ENCODE measurements at regions not wholly inside any gene's neighbourhood (a gene's known extent, or its start where the extent isn't known, plus 50 kb on each side); places are given as distances from the start of the nearest gene placed in this dataset.
"Not testable (repeated sequence)": the region's sequence is repeated elsewhere in the genome, so short reads cannot be mapped to it uniquely, and the experiment has no call there.

DNA sequence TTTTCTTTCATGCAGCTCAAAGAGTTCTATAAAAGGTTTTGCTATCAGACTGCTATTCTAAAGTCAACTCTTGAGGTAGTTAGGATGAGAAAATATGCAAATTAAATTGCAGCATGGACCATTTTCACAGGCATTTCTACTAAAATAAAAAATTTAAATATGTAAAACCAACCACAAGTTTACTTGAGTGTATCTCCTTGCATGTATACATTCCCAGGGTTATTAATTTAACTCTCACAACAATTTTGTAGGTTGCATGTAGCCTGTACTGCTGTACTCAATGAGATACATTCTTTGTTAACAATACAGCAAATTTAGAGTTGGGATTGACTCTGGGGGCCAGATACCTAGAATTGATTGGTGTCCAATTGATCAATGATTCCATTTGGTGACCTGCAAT, 265.8 kb downstream of the MED10 start:
- DNase-seq (ENCODE audit: low read depth), result no peak

DNA sequence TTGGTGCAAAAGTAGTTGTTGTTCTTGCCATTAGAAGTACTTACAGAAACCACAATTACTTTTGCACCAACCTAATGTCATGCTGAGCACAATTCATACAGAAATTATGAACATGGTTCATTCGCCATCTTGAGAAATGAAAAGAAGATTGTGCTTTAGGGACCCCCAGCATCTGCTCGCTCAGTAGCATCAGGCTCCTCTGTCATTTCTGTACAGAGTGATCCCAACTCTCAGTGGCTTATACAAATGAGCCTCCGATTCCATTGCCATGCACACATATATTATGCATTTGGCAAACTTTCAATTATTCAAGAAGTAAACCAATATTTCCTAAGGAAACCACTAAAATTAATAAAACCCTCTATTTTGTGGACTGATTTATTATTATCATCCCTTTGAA, 266.2 kb downstream of the MED10 start:
- DNase-seq (ENCODE audit: low read depth), result no peak

DNA sequence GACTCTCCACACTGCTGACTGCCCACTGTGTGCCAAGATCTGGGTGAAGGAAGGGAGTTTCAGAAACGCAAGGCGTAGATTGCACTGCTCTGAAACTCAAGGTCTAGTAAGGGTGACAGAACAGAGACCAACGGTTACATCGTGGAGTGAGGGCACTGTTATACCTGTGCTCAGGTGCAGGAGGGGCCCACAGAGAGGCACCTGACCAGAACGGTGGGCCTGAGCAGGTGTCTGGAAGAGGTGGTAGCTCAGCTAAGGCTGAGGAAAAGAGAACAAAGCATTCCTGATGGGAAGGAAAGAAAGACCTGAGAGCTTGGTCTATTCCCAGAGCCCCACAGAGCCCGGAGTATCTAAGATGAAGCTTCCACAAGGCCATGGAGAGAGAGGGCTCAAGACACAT, 267.2 kb downstream of the MED10 start:
- no peak for DNase-seq (ENCODE audit: low read depth)

- DNase-seq (ENCODE audit: low read depth), result no peak
Observed at GRCh38 chr5:6110441-6111005, 267.8 kb downstream of the MED10 start.

DNA sequence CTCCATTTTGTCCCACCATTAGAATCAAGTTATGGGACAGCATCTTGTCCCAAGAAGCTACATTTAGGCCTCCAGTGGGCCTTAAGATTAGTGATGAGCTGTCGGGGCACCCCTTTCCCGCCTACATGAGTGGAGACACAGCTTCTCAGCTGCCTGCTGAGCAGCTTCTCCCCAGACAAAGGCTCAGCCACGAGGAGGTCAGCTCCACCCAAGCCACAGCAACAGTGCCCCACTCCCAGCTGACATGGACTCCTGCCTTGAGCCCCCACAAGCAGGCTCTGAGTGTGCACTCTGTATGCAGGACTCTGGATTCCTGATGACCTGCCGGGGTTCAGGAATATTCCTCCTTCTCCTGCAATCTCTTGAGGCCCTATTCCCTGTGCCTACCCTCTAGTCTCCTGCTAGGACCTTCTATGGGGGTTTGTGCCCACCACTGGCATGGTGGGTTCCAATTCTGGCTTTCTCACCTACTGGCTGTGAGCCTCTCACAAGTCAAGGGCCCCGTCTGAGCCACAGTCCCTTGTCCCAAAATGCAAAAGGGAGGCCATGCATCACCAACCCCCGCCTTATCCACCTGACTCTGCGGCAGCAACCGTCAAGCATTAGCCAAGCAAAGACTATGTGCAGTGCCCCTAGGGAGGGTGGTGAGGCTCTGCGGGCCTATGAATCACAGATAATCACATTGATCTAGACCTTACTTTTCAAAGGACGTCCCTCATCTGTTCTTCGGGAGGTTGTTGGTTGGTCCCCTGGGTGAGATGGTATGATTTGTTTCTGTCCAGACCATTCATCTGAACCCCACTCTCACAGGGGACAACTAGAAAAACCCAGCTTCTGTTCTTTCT, 269.1 kb downstream of the MED10 start:
- DNase-seq (ENCODE audit: low read depth), result no peak

- DNase-seq (ENCODE audit: low read depth), result no peak
Observed at GRCh38 chr5:6108540-6108848, 269.9 kb downstream of the MED10 start.

DNA sequence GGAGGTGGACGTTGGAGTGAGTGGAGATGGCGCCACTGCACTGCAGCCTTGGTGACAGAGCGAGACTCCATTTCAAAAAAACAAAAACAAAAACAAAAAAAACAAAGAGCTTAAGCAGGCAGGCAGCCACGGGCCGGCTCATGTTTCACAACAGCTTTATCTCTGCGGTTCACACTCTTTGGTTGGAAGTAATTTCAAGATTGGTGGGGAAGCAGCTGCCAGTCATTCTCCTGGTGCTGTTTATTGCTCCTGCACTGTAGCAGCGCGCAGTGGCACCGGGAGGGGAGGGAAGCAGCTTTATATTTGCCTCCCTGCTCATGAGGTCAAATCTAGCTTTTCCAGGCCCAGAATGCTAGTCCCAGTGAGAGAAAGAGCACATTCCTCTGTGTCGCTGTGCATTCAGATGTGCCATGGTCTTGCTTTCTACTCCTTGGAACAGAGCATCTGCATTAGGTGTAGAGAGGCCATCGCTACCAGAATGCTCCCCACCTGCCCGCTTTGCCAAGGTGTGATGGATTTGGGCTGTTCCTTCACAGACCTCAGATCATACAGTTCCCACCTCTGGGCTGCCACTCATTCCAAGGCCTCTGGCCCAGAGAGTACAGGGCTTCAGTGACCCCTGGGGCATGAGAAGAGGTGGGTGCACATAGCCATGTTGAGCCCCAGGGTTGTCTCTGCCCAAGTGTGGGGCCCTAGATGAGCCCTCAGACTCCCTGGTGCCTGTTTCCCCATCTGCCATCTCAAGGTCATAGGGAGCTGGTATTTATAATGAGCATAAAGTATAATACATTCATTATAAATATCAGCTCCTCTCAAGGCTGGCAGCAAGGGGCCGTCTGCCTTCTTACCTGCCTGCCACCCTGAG, 270.4 kb downstream of the MED10 start:
- DNase-seq (ENCODE audit: low read depth), result no peak

- no peak for DNase-seq (ENCODE audit: low read depth)
Observed at GRCh38 chr5:6106756-6107155, 271.6 kb downstream of the MED10 start.

- no peak for DNase-seq (ENCODE audit: low read depth)
Observed at GRCh38 chr5:6105320-6105719, 273.0 kb downstream of the MED10 start.

DNA sequence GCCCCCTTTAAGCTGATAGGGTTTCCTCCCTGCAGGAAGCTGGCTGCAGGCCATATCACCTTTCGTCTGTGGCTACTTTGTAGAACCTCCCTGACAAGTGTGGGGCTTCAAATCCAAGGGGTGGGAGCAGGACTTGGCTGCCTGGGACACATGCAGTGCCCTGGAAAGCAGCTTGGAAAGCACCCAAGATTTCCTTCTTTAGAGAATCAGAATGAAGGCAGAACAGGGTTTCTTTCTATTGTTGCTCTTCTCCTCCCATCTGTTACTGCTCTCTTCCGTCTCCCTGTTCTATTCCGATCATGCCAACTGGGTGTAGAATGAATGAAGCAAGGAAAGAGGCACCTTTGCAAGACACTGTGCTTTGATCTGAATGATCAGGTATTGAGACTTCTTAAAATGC, 282.2 kb downstream of the MED10 start:
- no peak for DNase-seq (ENCODE audit: low read depth)

GRCh38 chr5:6094180-6094579, 284.2 kb downstream of the MED10 start:
- not testable (repeated sequence) for DNase-seq (ENCODE audit: low read depth)

DNA sequence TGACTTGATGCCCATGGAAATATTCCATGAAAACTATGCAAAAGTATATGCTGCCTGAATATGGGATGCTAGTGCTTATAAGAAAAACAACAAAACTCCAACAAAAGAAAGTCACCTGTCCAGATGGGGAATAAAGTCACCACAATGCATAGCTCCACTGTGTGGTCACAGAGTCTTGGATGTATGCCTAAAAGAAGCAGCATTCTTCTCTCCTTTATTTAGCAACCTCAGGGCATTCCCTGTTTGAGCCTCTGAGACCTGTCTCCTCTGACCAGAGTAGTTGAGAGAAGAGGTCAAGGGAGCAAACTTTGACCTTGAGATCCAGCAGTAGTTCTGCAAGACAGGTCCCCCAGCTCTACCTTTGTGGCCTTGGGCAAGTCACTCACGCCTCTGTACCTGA, 287.5 kb downstream of the MED10 start:
- no peak for DNase-seq (ENCODE audit: low read depth)

GRCh38 chr5:6090079-6090654, 288.2 kb downstream of the MED10 start:
- no peak for DNase-seq (ENCODE audit: low read depth)

- peak; percentile 20 for DNase-seq (ENCODE audit: low read depth)
Observed at GRCh38 chr5:6088706-6089105, 289.6 kb downstream of the MED10 start.

- DNase-seq (ENCODE audit: low read depth), result no peak
Observed at GRCh38 chr5:6087576-6087975, 290.8 kb downstream of the MED10 start.

GRCh38 chr5:6086871-6087270, 291.5 kb downstream of the MED10 start:
- DNase-seq (ENCODE audit: low read depth), result no peak

- DNase-seq (ENCODE audit: low read depth), result no peak
Observed at GRCh38 chr5:6085341-6085860, 292.9 kb downstream of the MED10 start.

DNA sequence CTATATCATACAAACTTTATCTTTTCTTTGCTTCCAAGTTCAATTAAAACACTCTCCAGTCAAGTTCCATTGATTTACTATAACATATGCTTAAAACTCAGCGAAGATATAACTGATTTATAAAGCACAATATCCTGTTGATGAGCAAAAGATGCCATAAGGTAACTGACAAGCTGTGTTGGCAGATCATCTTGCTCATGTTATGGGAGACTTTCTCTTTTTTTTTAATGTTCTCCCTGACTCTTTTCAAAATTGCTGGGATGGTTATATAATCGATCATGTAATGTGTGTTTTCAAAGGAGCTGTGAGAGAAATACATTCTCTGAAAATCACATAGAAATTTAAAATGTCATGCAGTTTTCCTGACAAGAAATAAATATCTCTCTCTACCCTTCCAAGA, 293.5 kb downstream of the MED10 start:
- no peak for DNase-seq (ENCODE audit: low read depth)

DNA sequence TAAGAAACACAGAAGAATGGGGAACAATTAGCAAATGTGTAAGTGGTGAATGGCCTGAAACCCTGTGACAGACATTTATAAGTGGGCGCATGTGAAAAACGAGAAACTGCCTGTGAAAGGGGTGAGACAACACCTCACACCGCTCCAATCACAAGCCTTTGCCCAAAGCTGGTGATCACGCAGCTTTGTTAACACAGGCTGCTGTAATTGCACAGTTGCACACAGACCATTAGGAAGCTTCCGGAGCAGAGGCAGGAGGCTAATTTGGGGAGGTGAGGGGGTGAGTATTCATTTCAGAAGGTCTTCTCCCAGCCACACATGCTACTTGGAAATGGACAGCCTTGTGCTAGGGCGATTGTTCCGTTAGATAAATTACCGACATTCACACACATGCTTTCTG, 294.0 kb downstream of the MED10 start:
- no peak for DNase-seq (ENCODE audit: low read depth)

DNA sequence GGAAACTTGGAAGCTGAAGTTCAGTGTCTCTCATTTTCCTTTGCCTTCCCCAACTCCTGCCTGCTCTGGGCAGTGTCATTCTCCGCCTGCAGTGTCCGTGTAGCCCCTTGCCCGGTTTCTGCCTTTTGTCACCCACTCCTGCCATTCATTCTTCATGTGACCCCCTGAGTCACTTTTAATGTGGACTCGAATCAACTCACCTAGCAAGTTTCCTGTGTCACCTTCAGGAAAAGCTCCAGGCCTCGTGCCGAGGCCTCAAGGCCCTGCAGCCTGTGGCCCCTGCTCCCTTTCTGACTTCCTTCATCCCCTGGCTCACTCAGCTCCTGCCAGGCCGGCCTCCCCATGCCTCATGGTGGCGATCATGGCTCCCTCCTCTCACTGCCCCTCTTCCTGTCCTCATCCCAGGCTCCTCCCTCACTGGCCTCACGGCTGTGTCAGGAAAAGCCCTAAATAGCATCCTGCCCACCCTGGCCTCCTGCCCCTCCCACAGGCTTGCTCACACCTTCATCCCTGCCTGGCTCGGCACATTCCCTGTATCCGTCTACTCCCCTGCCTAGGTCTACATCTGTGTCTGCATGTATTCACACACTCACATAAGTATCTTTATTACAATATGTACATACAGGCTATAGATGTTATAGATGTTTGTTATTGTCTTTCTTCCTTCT, 294.9 kb downstream of the MED10 start:
- DNase-seq (ENCODE audit: low read depth), result no peak

DNA sequence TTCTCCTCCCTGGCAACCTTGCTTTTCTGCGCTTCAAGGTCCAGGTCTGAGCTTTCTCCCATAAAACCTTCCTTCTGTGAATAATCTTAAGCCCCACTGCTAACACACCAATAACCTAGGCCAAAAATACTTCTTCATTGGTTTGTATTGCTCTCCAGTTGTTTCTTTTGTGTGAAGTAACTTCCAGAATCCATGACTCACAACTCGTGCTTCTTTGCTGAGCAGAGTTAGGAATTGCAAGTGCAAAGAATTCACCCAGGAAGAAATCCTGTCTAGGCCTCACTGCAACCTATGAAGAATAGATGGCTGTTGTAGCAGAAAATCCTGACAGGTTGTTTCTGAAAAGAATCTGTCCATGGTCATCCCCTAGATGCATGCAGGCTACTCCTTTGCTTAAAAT, 295.7 kb downstream of the MED10 start:
- DNase-seq (ENCODE audit: low read depth), result peak; percentile 23
